Hepatocyte (in vitro differentiated cells): ENCODE measurements at regions not wholly inside any gene's neighbourhood (a gene's known extent, or its start where the extent isn't known, plus 50 kb on each side); places are given as distances from the start of the nearest gene placed in this dataset.

Experiments
- EZH2 ChIP-seq: fragments of 200-600 bp; sonication (generic); IDR thresholded peaks from 2 replicates; pipeline ENCODE4 v1.6.1; 2016; ENCODE audit warnings: antibody characterized with exemption, mild to moderate bottlenecking, borderline replicate concordance
- EZH2phosphoT487 ChIP-seq: fragments of 200-600 bp; sonication (generic); IDR thresholded peaks from one replicate; pipeline ENCODE4 v1.6.1; 2018; ENCODE audit warnings: antibody characterized with exemption, mild to moderate bottlenecking, low read depth, moderate library complexity; ENCODE audit not compliant: unreplicated experiment, severe bottlenecking
- TF ChIP-seq, protein P1 (sequence below): fragments of 200-600 bp; sonication (generic); IDR thresholded peaks from 2 replicates; pipeline ENCODE4 v1.5.1; 2016; ENCODE audit warnings: antibody characterized with exemption, mild to moderate bottlenecking; ENCODE audit not compliant: poor library complexity

- TF ChIP-seq EZH2 (no peak), EZH2phosphoT487 (no peak)
- TF ChIP-seq, protein P1, sequence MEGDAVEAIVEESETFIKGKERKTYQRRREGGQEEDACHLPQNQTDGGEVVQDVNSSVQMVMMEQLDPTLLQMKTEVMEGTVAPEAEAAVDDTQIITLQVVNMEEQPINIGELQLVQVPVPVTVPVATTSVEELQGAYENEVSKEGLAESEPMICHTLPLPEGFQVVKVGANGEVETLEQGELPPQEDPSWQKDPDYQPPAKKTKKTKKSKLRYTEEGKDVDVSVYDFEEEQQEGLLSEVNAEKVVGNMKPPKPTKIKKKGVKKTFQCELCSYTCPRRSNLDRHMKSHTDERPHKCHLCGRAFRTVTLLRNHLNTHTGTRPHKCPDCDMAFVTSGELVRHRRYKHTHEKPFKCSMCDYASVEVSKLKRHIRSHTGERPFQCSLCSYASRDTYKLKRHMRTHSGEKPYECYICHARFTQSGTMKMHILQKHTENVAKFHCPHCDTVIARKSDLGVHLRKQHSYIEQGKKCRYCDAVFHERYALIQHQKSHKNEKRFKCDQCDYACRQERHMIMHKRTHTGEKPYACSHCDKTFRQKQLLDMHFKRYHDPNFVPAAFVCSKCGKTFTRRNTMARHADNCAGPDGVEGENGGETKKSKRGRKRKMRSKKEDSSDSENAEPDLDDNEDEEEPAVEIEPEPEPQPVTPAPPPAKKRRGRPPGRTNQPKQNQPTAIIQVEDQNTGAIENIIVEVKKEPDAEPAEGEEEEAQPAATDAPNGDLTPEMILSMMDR, result no peak
Measured at GRCh38 chr1:229867726-229868125, 199.3 kb upstream of the GALNT2 start.
